HCT116 (cell line): ENCODE measurements at regions not wholly inside any gene's neighbourhood (a gene's known extent, or its start where the extent isn't known, plus 50 kb on each side); places are given as distances from the start of the nearest gene placed in this dataset.

Source experiments
- ATAC-seq: fragments of 200-7000 bp; cut with Tn5 transposase; 2 replicates; pipeline ENCODE4 v1.9.1; 2020; ENCODE audit warnings: mild to moderate bottlenecking, moderate library complexity
- BruUV-seq: library from RNA; stranded (reverse); fragments of 400-500 nt; replicated peaks from 2 replicates; lab custom pipeline; 2021; lab: Mats Ljungman, UMichigan
- CTCF ChIA-PET: fragments of 300-600 bp; sonication (Branson Sonifier 250); formaldehyde crosslinking; loops from one replicate; lab custom pipeline; 2021; ENCODE audit warnings: antibody characterized with exemption; lab: Charles Lee
- POLR2A ChIA-PET: fragments of 300-600, 350-600 bp; sonication (Branson Sonifier 250); formaldehyde crosslinking; loops from one replicate; lab custom pipeline; 2021; ENCODE audit warnings: antibody characterized with exemption; lab: Charles Lee
- RAD21 ChIA-PET, 2 experiments: fragments of 300-600 bp; sonication (Branson Sonifier 250); formaldehyde crosslinking; loops; one replicate each; lab custom pipeline; 2023; ENCODE audit warnings: low total read pairs in 2 of 2; ENCODE audit not compliant: uncharacterized antibody in 2 of 2, unreplicated experiment in 2 of 2, low non-redundant PET in 1 of 2; lab: Charles Lee
- DNase-seq: peaks from one replicate; pipeline ENCODE4 v3.0.0-alpha.2; 2010; ENCODE audit warnings: low read depth, low spot score
- H2AFZ ChIP-seq: fragments of 200-600 bp; shearing (Covaris generic), sonication (generic); 2 replicates; pipeline ENCODE4 v1.6.1; 2017; ENCODE audit warnings: low read depth, mixed run types, mixed read lengths, antibody characterized with exemption, low read length; ENCODE audit not compliant: poor library complexity, severe bottlenecking
- H3K27ac ChIP-seq: 2 replicates; pipeline ENCODE4 v1.5.1; 2012; ENCODE audit warnings: low read depth, low read length
- H3K27me3 ChIP-seq: fragments of 200-600 bp; sonication (generic); 2 replicates; pipeline ENCODE4 v1.6.1; 2016; ENCODE audit warnings: mixed run types, low read length, mixed read lengths; ENCODE audit not compliant: insufficient read depth
- H3K36me3 ChIP-seq, 2 experiments: fragments of 200-500 bp in 1 of 2; fragments of 200-600 bp in 1 of 2; sonication (Bioruptor generic) in 1 of 2; sonication (generic) in 1 of 2; 2 replicates each; pipeline versions ENCODE4 v1.5.1 to v1.6.1; 2014 to 2016; ENCODE audit warnings: low read length in 2 of 2, inconsistent platforms in 1 of 2, mixed read lengths in 1 of 2, mixed run types in 1 of 2; ENCODE audit not compliant: insufficient read depth in 2 of 2, control insufficient read depth in 1 of 2
- H3K4me1 ChIP-seq, 2 experiments: fragments of 200-600 bp in 1 of 2; sonication (generic) in 1 of 2; 2 replicates each; pipeline versions ENCODE4 v1.5.1 to v1.6.1; 2012 to 2017; ENCODE audit warnings: low read length in 2 of 2, inconsistent platforms in 1 of 2, mild to moderate bottlenecking in 1 of 2, mixed read lengths in 1 of 2, mixed run types in 1 of 2, moderate library complexity in 1 of 2; ENCODE audit not compliant: insufficient read depth in 2 of 2, control insufficient read depth in 1 of 2
- H3K4me2 ChIP-seq: fragments of 200-600 bp; sonication (generic); 2 replicates; pipeline ENCODE4 v1.6.1; 2017; ENCODE audit warnings: mixed run types, low read length, mixed read lengths
- H3K4me3 ChIP-seq, 2 experiments: fragments of 200-600 bp in 1 of 2; sonication (generic) in 1 of 2; replicated peaks in 1 of 2; 2 replicates each; pipeline ENCODE4 v1.5.1; 2011 to 2016; ENCODE audit warnings: low read length in 2 of 2, control low read depth in 1 of 2, low read depth in 1 of 2, mild to moderate bottlenecking in 1 of 2, mixed read lengths in 1 of 2, mixed run types in 1 of 2
- H3K79me2 ChIP-seq: fragments of 200-600 bp; sonication (generic); 2 replicates; pipeline ENCODE4 v1.6.1; 2017; ENCODE audit warnings: mild to moderate bottlenecking, mixed run types, low read length, moderate library complexity, mixed read lengths; ENCODE audit not compliant: insufficient read depth
- H3K9ac ChIP-seq: fragments of 200-600 bp; sonication (generic); 2 replicates; pipeline ENCODE4 v1.6.1; 2016; ENCODE audit warnings: low read length, mixed read lengths
- H3K9me2 ChIP-seq: fragments of 200-600 bp; sonication (generic), shearing (Covaris generic); 2 replicates; pipeline ENCODE4 v1.6.1; 2017; ENCODE audit warnings: mixed run types, mild to moderate bottlenecking, moderate library complexity; ENCODE audit not compliant: insufficient read depth
- H3K9me3 ChIP-seq, 2 experiments: fragments of 200-500 bp in 1 of 2; fragments of 200-600 bp in 1 of 2; sonication (Bioruptor generic) in 1 of 2; sonication (generic) in 1 of 2; 2 replicates each; pipeline ENCODE4 v1.6.1; 2014 to 2017; ENCODE audit warnings: low read length in 2 of 2, mixed read lengths in 2 of 2, inconsistent platforms in 1 of 2, low read depth in 1 of 2, mild to moderate bottlenecking in 1 of 2, mixed run types in 1 of 2, moderate library complexity in 1 of 2; ENCODE audit not compliant: control insufficient read depth in 1 of 2, insufficient read depth in 1 of 2
- H4K20me1 ChIP-seq: fragments of 200-600 bp; sonication (generic), shearing (Covaris generic); 2 replicates; pipeline ENCODE4 v1.6.1; 2017; ENCODE audit warnings: mixed run types, mild to moderate bottlenecking, moderate library complexity; ENCODE audit not compliant: insufficient read depth
- ATF3 ChIP-seq: IDR thresholded peaks from 2 replicates; pipeline ENCODE4 v1.6.1; 2012
- CEBPB ChIP-seq: IDR thresholded peaks from 2 replicates; pipeline ENCODE4 v1.6.1; 2012; ENCODE audit warnings: low read depth
- CTCF ChIP-seq, 3 experiments: fragments of 200-600 bp in 1 of 3; sonication (generic) in 1 of 3; IDR thresholded peaks in 2 of 3; conservative IDR thresholded peaks in 1 of 3; 2 replicates each; pipeline ENCODE4 v1.5.1; 2012 to 2017; ENCODE audit warnings: low read depth in 2 of 3, low read length in 2 of 3, antibody characterized with exemption in 1 of 3, borderline replicate concordance in 1 of 3, control low read depth in 1 of 3, mild to moderate bottlenecking in 1 of 3, mixed read lengths in 1 of 3, mixed run types in 1 of 3, moderate library complexity in 1 of 3; ENCODE audit not compliant: insufficient read depth in 1 of 3
- EGR1 ChIP-seq: IDR thresholded peaks from 2 replicates; pipeline ENCODE4 v1.6.1; 2012; ENCODE audit warnings: low read depth
- FOSL1 ChIP-seq: IDR thresholded peaks from 2 replicates; pipeline ENCODE4 v1.6.1; 2012; ENCODE audit warnings: low read depth
- JUND ChIP-seq: IDR thresholded peaks from 2 replicates; pipeline ENCODE4 v1.6.1; 2012
- MAX ChIP-seq: IDR thresholded peaks from 2 replicates; pipeline ENCODE4 v1.6.1; 2012
- POLR2A ChIP-seq: IDR thresholded peaks from 2 replicates; pipeline ENCODE4 v1.7.0; 2011; ENCODE audit warnings: borderline replicate concordance; ENCODE audit not compliant: insufficient read depth, insufficient read length; ENCODE audit errors: extremely low read depth
- POLR2AphosphoS5 ChIP-seq: IDR thresholded peaks from 2 replicates; pipeline ENCODE4 v1.6.1; 2011; ENCODE audit warnings: mild to moderate bottlenecking, low read depth, low read length, moderate library complexity
- RAD21 ChIP-seq: IDR thresholded peaks from 2 replicates; pipeline ENCODE4 v1.6.1; 2012; ENCODE audit warnings: low read depth, mild to moderate bottlenecking
- REST ChIP-seq: IDR thresholded peaks from 2 replicates; pipeline ENCODE4 v1.6.1; 2012; ENCODE audit warnings: low read depth
- SIN3A ChIP-seq: IDR thresholded peaks from 2 replicates; pipeline ENCODE4 v1.6.1; 2012; ENCODE audit warnings: low read depth
- SP1 ChIP-seq: IDR thresholded peaks from 2 replicates; pipeline ENCODE4 v1.6.1; 2012; ENCODE audit warnings: low read depth
- TCF7L2 ChIP-seq: IDR thresholded peaks from 2 replicates; pipeline ENCODE4 v1.7.0; 2011; ENCODE audit warnings: borderline replicate concordance, inconsistent platforms; ENCODE audit not compliant: insufficient read depth, insufficient read length; ENCODE audit errors: extremely low read depth
- YY1 ChIP-seq: IDR thresholded peaks from 2 replicates; pipeline ENCODE4 v1.6.1; 2011; ENCODE audit warnings: low read length, low read depth, moderate library complexity, mild to moderate bottlenecking; ENCODE audit not compliant: insufficient replicate concordance; ENCODE audit errors: extremely low read depth
- ZBTB33 ChIP-seq: IDR thresholded peaks from 2 replicates; pipeline ENCODE4 v1.6.1; 2011; ENCODE audit warnings: mild to moderate bottlenecking, low read length, moderate library complexity; ENCODE audit not compliant: insufficient replicate concordance; ENCODE audit errors: extremely low read depth
- ZFX ChIP-seq: fragments of 450-650 bp; IDR thresholded peaks from 2 replicates; pipeline ENCODE4 v1.6.1; 2017
- intact Hi-C: fragments of 100-400 bp; cut with micrococcal nuclease; formaldehyde crosslinking; loops from 2 replicates; pipeline ENCODE4 v1.10.0; 2022

- no peak overlapping the region for H2AFZ ChIP-seq
- RAD21 ChIA-PET = no interaction called here
- no peak for DNase-seq
These were observed 539.1 kb downstream of the FAM181B start for GRCh38 chr11:82194521-82194920.

More at GRCh38 chr11:82194521-82194920, 539.1 kb downstream of the FAM181B start:
- H3K9me3 ChIP-seq = peaks cover 3 to 11% of the 10 kb centered on the region in 2 experiments; a peak in 2 of 4 replicates
- POLR2A ChIA-PET = no interaction called here
- H3K79me2 ChIP-seq = no peaks in the 10 kb centered on the region
- H3K27me3 ChIP-seq = no peaks in the 10 kb centered on the region
- H3K4me1 ChIP-seq = no peaks in the 10 kb centered on the region
- no peaks in the 10 kb centered on the region for H3K36me3 ChIP-seq
- H3K9ac ChIP-seq = no peak overlapping the region
- BruUV-seq = no TSS peak
- intact Hi-C loops = no loop called here
- CTCF ChIA-PET = no interaction called here
- no peak overlapping the region for H3K27ac ChIP-seq
- no peak overlapping the region for H3K4me2 ChIP-seq
- H4K20me1 ChIP-seq = no peaks in the 10 kb centered on the region
- no peak for ATAC-seq
- no peak for TF ChIP-seq CEBPB
- TF ChIP-seq POLR2AphosphoS5 = no peak
- TF ChIP-seq CTCF (IDR thresholded peaks at IDR 0.05 in 2 of 3, conservative IDR thresholded peaks at IDR 0.05 in 1 of 3; ENCODE audit: borderline replicate concordance in 1 of 3, insufficient read depth in 1 of 3, low read depth in 2 of 3, low read length in 2 of 3) = no peak
- no peak for TF ChIP-seq EGR1
- no peak for TF ChIP-seq SP1
- TF ChIP-seq TCF7L2 = no peak
- TF ChIP-seq ATF3 = no peak
- TF ChIP-seq RAD21 = no peak
- no peak for TF ChIP-seq SIN3A
- TF ChIP-seq POLR2A = no peak
- TF ChIP-seq ZBTB33 = no peak
- TF ChIP-seq MAX = no peak
- TF ChIP-seq REST = no peak
- TF ChIP-seq FOSL1 = no peak
- TF ChIP-seq YY1 = no peak
- no peak for TF ChIP-seq JUND
- TF ChIP-seq ZFX = no peak
- H3K4me3 ChIP-seq = no peak overlapping the region
- H3K9me2 ChIP-seq = no peaks in the 10 kb centered on the region
